Neutrophil (primary cell): ENCODE measurements at regions not wholly inside any gene's neighbourhood (a gene's known extent, or its start where the extent isn't known, plus 50 kb on each side); places are given as distances from the start of the nearest gene placed in this dataset.

ENCODE experiments used
- H3K27ac ChIP-seq: fragments of 200-600 bp; sonication (generic); 2 replicates; pipeline ENCODE4 v1.5.1; 2016; ENCODE audit warnings: mild to moderate bottlenecking, moderate library complexity
- H3K27me3 ChIP-seq: fragments of 200-600 bp; sonication (generic); 2 replicates; pipeline ENCODE4 v1.6.0; 2016; ENCODE audit warnings: mild to moderate bottlenecking
- H3K36me3 ChIP-seq: fragments of 200-600 bp; sonication (generic); 2 replicates; pipeline ENCODE4 v1.5.1; 2017
- H3K4me1 ChIP-seq, 2 experiments: fragments of 200-600 bp in 1 of 2; sonication (generic) in 1 of 2; 1 replicate in 1 of 2; 2 replicates in 1 of 2; pipeline versions ENCODE4 v1.5.1 to v1.6.1; 2013 to 2016; ENCODE audit warnings: low read depth in 1 of 2, low read length in 1 of 2, mild to moderate bottlenecking in 1 of 2, moderate library complexity in 1 of 2; ENCODE audit not compliant: control insufficient read depth in 1 of 2, insufficient read depth in 1 of 2
- H3K4me3 ChIP-seq, 2 experiments: fragments of 200-600 bp in 1 of 2; sonication (generic) in 1 of 2; 1 replicate in 1 of 2; 2 replicates in 1 of 2; pipeline ENCODE4 v1.5.1; 2013 to 2016; ENCODE audit warnings: low read depth in 1 of 2, low read length in 1 of 2, mild to moderate bottlenecking in 1 of 2, moderate library complexity in 1 of 2
- H3K9me3 ChIP-seq: fragments of 200-600 bp; sonication (generic); 2 replicates; pipeline ENCODE4 v1.5.1; 2016
- CTCF ChIP-seq: fragments of 200-600 bp; sonication (generic); IDR thresholded peaks from 2 replicates; pipeline ENCODE4 v1.5.1; 2016; ENCODE audit warnings: antibody characterized with exemption

DNA sequence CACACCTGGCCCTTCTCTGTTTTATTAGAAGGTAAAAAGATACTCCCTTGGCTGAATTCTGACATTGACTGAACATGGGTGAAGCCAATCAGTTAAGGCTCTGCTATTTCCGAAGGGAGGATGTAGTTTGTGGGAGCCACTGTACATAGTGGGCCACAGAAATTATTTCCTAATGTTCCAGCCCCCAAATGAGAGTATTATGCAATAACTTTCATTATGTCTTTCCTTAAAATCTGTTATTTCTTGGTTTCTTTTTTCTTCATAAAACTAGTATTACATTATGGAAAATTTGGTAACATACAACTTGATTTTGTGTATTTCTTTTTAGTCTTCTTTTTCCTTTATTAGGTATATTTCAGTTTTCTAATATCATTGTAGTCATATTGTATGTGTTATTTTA is 51.9 kb upstream of the EP300 start:
- no peaks in the 10 kb centered on the region for H3K9me3 ChIP-seq
- no peak for TF ChIP-seq CTCF
- no peak overlapping the region for H3K4me3 ChIP-seq
- H3K27ac ChIP-seq: no peak overlapping the region
- peaks cover 16% of the 10 kb centered on the region in 2 experiments for H3K4me1 ChIP-seq
- H3K27me3 ChIP-seq: no peaks in the 10 kb centered on the region
- no peaks in the 10 kb centered on the region for H3K36me3 ChIP-seq

GRCh38 chr22:41041532-41041931 is 50.9 kb upstream of the EP300 start:
- no peaks in the 10 kb centered on the region for H3K36me3 ChIP-seq
- no peak for TF ChIP-seq CTCF
- no peaks in the 10 kb centered on the region for H3K9me3 ChIP-seq
- no peak overlapping the region for H3K4me3 ChIP-seq
- H3K27ac ChIP-seq: no peak overlapping the region
- H3K4me1 ChIP-seq: peaks cover 26 to 27% of the 10 kb centered on the region in 2 experiments
- H3K27me3 ChIP-seq: no peaks in the 10 kb centered on the region
